ENCODE measurements at regions not wholly inside any gene's neighbourhood (a gene's known extent, or its start where the extent isn't known, plus 50 kb on each side); places are given as distances from the start of the nearest gene placed in this dataset.

DNA sequence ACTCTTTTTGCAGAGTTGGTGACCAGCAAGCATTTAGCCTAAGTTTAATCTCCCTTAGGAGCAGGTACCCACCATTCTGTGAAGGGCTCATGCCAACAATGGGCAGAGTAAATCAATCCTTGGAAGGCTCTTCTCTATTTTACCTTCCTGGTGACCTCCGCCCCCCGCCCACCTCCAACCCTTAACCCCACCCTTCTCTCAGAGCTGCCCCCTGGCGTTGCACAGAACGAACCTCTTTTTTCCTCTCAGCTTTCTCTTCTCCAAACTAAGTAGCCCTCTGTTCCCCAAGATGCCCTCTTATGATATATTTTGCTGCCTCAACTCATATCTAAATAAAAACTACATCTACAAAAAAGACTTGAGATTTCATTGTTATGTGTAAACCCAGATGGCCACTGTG is 186.8 kb downstream of the SEC16B start:
- TF ChIP-seq CTCF (IDR thresholded peaks at IDR 0.05) (no peak), POLR2A (IDR thresholded peaks at IDR 0.05) (no peak), EP300 (IDR thresholded peaks at IDR 0.05) (no peak), POLR2AphosphoS5 (IDR thresholded peaks at IDR 0.05) (no peak)
